ENCODE measurements at regions not wholly inside any gene's neighbourhood (a gene's known extent, or its start where the extent isn't known, plus 50 kb on each side); places are given as distances from the start of the nearest gene placed in this dataset.

DNA sequence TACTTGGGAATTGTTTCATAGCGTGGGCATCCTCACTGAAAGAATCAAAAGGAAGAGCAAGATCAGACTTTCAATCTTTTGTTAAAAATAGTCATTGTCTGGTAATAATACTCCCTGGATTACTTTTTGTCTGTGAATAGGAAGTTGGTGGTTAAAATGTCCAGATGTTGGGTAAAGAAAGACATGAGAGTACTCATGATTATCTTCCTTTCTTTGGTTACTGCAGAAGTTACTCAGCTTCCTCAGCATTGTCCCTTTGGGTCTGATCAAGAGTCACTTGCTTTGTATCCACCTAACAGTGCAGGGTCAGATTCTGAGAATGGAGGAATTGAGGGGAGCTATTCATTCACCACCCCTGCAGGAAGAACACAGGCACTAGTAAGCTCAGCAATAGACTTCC, 54.6 kb downstream of the RIN2 start:
- WGBS, result 94% methylated on average over 1 of the region's 1 CpG
- no peak for DNase-seq (ENCODE audit: low spot score in 2 of 2)
- Histone ChIP-seq H3K4me1 (peaks cover 23% of the 10 kb centered on the region), H3K36me3 (no peaks in the 10 kb centered on the region), H3K4me3 (no peak overlapping the region), H3K27ac (no peak overlapping the region), H3K27me3 (no peaks in the 10 kb centered on the region), H3K9me3 (no peaks in the 10 kb centered on the region)
- TF ChIP-seq, protein P1, sequence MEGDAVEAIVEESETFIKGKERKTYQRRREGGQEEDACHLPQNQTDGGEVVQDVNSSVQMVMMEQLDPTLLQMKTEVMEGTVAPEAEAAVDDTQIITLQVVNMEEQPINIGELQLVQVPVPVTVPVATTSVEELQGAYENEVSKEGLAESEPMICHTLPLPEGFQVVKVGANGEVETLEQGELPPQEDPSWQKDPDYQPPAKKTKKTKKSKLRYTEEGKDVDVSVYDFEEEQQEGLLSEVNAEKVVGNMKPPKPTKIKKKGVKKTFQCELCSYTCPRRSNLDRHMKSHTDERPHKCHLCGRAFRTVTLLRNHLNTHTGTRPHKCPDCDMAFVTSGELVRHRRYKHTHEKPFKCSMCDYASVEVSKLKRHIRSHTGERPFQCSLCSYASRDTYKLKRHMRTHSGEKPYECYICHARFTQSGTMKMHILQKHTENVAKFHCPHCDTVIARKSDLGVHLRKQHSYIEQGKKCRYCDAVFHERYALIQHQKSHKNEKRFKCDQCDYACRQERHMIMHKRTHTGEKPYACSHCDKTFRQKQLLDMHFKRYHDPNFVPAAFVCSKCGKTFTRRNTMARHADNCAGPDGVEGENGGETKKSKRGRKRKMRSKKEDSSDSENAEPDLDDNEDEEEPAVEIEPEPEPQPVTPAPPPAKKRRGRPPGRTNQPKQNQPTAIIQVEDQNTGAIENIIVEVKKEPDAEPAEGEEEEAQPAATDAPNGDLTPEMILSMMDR (IDR thresholded peaks at IDR 0.05), result no peak

DNA sequence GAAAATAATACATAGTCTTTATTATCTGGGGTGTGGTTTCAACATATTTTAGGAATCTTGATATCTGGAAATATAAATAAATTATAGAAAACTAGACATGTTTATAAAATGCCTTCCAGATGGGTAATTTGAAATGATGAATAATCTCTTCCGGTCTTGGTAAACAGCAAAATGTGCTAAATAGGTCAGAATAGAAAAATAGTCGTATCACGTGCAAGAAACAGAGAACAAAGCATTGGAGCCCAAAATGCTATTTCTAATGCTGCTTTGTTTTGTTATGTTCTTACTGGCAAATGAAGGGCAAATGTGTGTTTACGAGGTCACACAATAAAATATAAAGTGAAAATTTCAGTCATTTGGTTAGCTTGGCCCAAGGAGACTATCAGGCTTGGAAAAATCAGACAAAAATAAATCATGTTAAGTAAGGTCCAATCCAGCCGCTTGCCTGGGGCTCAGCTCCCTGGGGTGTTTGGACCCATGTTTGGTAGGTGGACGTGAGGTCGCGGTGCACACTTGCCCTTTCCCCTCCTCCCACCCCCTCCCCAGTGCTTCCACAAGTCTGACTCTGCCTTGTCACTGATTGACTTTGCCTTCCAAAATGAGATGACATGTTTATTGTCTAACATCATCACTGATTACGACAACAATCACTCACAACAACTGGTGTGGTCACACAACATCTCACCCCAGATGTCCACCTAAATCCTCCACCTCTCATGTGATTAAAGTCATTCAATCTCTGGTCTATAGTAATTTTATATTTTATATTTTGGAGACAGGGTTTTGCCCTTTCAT, 56.0 kb downstream of the RIN2 start:
- no peaks in the 10 kb centered on the region for H3K36me3 ChIP-seq
- no peak overlapping the region for H3K4me3 ChIP-seq
- H3K27me3 ChIP-seq, result no peaks in the 10 kb centered on the region
- no peaks in the 10 kb centered on the region for H3K9me3 ChIP-seq
- H3K4me1 ChIP-seq, result peaks cover 14% of the 10 kb centered on the region
- TF ChIP-seq POLR2A (IDR thresholded peaks at IDR 0.05) (no peak), POLR2AphosphoS5 (IDR thresholded peaks at IDR 0.05) (no peak), EP300 (IDR thresholded peaks at IDR 0.05) (no peak)
- TF ChIP-seq, protein P1 (IDR thresholded peaks at IDR 0.05), result peak in 1 of 2 donors; percentile 1
- peak overlapping the region; percentile 36 for H3K27ac ChIP-seq
- WGBS, result 58% methylated on average over 9 of the region's 9 CpGs
- no peak for DNase-seq (ENCODE audit: low spot score in 2 of 2)

DNA sequence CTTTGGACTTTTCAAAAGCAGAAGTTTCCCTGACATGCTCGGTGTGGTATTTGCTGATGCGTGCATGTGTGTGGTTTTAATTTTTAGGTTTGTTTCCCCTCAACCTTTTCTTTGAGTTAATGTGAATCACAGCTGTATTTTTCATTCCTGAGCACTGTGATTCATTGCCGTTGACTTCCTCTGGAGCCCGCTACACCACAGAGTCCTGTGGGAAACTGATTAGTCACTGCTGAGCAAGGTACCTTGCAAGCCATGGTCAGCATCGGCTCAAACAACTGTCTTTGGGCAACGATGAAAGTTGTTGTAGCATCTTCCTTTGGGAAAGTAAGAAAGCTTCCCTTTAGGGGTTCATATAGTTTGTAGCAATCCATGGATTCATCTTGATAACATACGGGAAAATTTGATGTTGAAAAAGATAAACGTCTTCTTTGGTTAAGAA, 57.5 kb downstream of the RIN2 start:
- WGBS, result 31% methylated on average over 8 of the region's 8 CpGs
- no peaks in the 10 kb centered on the region for H3K36me3 ChIP-seq
- TF ChIP-seq EP300 (IDR thresholded peaks at IDR 0.05) (no peak), POLR2AphosphoS5 (IDR thresholded peaks at IDR 0.05) (no peak), POLR2A (IDR thresholded peaks at IDR 0.05) (no peak)
- no peak overlapping the region for H3K4me3 ChIP-seq
- no peak overlapping the region for H3K27ac ChIP-seq
- H3K9me3 ChIP-seq, result no peaks in the 10 kb centered on the region
- H3K27me3 ChIP-seq, result no peaks in the 10 kb centered on the region
- peaks cover 14% of the 10 kb centered on the region for H3K4me1 ChIP-seq
- DNase-seq (ENCODE audit: low spot score in 2 of 2), result no peak

DNA sequence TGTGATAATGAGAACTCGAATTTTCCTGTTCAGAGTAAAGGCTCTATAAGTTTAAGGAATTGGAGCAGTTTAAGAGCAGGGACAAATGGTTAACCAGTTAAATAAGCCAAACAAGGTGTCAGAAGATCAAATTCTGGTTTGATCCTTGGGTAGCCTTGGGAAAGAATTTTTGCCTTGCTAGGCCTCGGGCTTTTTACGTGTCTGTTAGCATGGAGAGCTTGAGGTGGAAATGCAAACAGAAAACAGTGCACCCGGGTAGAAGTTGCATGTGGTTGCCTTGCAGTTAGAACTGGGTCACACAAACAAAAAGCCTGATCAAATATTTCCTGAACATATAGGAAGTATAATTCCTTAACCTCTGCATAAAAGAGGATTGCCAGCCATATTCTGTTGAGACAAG, 58.3 kb downstream of the RIN2 start:
- Histone ChIP-seq H3K4me1 (peaks cover 16% of the 10 kb centered on the region), H3K27me3 (no peaks in the 10 kb centered on the region), H3K9me3 (no peaks in the 10 kb centered on the region), H3K27ac (no peak overlapping the region), H3K4me3 (no peak overlapping the region), H3K36me3 (no peaks in the 10 kb centered on the region)
- DNase-seq (ENCODE audit: low spot score in 2 of 2), result no peak
- TF ChIP-seq POLR2A (IDR thresholded peaks at IDR 0.05), result no peak
- TF ChIP-seq, protein P1 (IDR thresholded peaks at IDR 0.05), result no peak
- no peak for TF ChIP-seq EP300 (IDR thresholded peaks at IDR 0.05)
- TF ChIP-seq POLR2AphosphoS5 (IDR thresholded peaks at IDR 0.05), result no peak
- WGBS, result 75% methylated on average over 4 of the region's 4 CpGs

DNA sequence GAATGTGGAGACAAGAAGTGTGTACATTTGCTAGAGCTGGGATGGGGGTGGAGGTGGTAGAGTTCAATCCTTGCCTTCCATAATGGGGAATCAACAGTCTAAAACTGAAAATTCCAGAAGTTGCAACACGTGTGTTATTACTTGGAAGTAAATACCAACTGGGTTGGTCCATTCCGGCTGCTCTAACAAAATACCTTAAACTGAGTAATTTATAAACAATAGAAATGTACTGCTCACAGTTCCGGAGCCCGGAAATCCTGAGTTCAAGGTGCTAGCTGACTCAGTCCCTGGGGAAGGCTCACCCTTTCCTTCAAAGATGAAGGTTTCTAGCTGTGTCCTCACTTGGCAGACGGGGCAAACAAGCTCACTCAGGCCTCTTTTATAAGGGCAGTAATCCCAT, 59.0 kb downstream of the RIN2 start:
- H3K4me3 ChIP-seq, result no peak overlapping the region
- H3K27me3 ChIP-seq, result no peaks in the 10 kb centered on the region
- H3K27ac ChIP-seq, result no peak overlapping the region
- H3K4me1 ChIP-seq, result peaks cover 16% of the 10 kb centered on the region
- no peak for TF ChIP-seq POLR2AphosphoS5 (IDR thresholded peaks at IDR 0.05)
- no peak for TF ChIP-seq EP300 (IDR thresholded peaks at IDR 0.05)
- TF ChIP-seq POLR2A (IDR thresholded peaks at IDR 0.05), result no peak
- TF ChIP-seq, protein P1 (IDR thresholded peaks at IDR 0.05), result no peak
- H3K36me3 ChIP-seq, result no peaks in the 10 kb centered on the region
- WGBS, result 74% methylated on average over 5 of the region's 5 CpGs
- H3K9me3 ChIP-seq, result no peaks in the 10 kb centered on the region
- no peak for DNase-seq (ENCODE audit: low spot score in 2 of 2)
